Natural killer cell (primary cell): ENCODE measurements at regions not wholly inside any gene's neighbourhood (a gene's known extent, or its start where the extent isn't known, plus 50 kb on each side); places are given as distances from the start of the nearest gene placed in this dataset.

ENCODE experiments used
- ATAC-seq, 3 donors: fragments of 150-1000 bp in 2 of 3; fragments of 200-7000 bp in 1 of 3; cut with Tn5 transposase; 1 replicate in 1 of 3; 2 replicates in 2 of 3; pipeline ENCODE4 v1.10.0; 2021; ENCODE audit warnings: mild to moderate bottlenecking in 2 of 3, moderate library complexity in 2 of 3
- DNase-seq, 2 donors: peaks; one replicate each; pipeline versions ENCODE4 v3.0.0 to v3.0.0-alpha.2; 2013 to 2021; ENCODE audit warnings: mixed read lengths in 1 of 2
- H3K27ac ChIP-seq: one replicate; pipeline ENCODE4 v1.5.1; 2013; ENCODE audit warnings: mild to moderate bottlenecking, low read length
- H3K27me3 ChIP-seq: one replicate; pipeline ENCODE4 v1.6.1; 2013; ENCODE audit warnings: low read length; ENCODE audit not compliant: control insufficient read depth, insufficient read depth
- H3K36me3 ChIP-seq: one replicate; pipeline ENCODE4 v1.6.1; 2013; ENCODE audit warnings: low read length; ENCODE audit not compliant: control insufficient read depth, insufficient read depth
- H3K4me1 ChIP-seq: one replicate; pipeline ENCODE4 v1.6.1; 2013; ENCODE audit warnings: low read length; ENCODE audit not compliant: control insufficient read depth, insufficient read depth
- H3K4me3 ChIP-seq: one replicate; pipeline ENCODE4 v1.5.1; 2013; ENCODE audit warnings: low read length
- H3K9me3 ChIP-seq: one replicate; pipeline ENCODE4 v1.6.1; 2013; ENCODE audit warnings: low read length; ENCODE audit not compliant: control insufficient read depth, insufficient read depth
- H3K27ac Mint-ChIP-seq, 2 donors: one replicate each; pipeline ENCODE4 v1.8.0; 2022; ENCODE audit warnings: mild to moderate bottlenecking in 2 of 2, mixed read lengths in 2 of 2, moderate library complexity in 1 of 2
- H3K27me3 Mint-ChIP-seq, 2 donors: one replicate each; pipeline ENCODE4 v1.8.0; 2022; ENCODE audit warnings: low read depth in 2 of 2, mixed read lengths in 2 of 2
- H3K36me3 Mint-ChIP-seq: one replicate; pipeline ENCODE4 v1.8.0; 2022; ENCODE audit warnings: mixed read lengths
- H3K4me1 Mint-ChIP-seq, 2 donors: one replicate each; pipeline ENCODE4 v1.8.0; 2022; ENCODE audit warnings: mixed read lengths in 2 of 2
- H3K4me3 Mint-ChIP-seq: one replicate; pipeline ENCODE4 v1.8.0; 2022; ENCODE audit warnings: mild to moderate bottlenecking, moderate library complexity, mixed read lengths
- H3K9me3 Mint-ChIP-seq, 2 donors: one replicate each; pipeline ENCODE4 v1.8.0; 2022; ENCODE audit warnings: mixed read lengths in 2 of 2
- CTCF ChIP-seq: fragments of 200-600 bp; IDR thresholded peaks from one replicate; pipeline ENCODE4 v1.8.0; 2022; ENCODE audit warnings: antibody characterized with exemption
- WGBS: methylation state at CpG from one replicate; pipeline ENCODE4 v1.1.7; 2013; ENCODE audit warnings: missing lambda C conversion rate; ENCODE audit not compliant: insufficient coverage; 5-methylcytosine and 5-hydroxymethylcytosine counted together
- intact Hi-C: fragments of 100-400 bp; cut with micrococcal nuclease; formaldehyde crosslinking; loops from one replicate; pipeline ENCODE4 v1.14.2; 2022

DNA sequence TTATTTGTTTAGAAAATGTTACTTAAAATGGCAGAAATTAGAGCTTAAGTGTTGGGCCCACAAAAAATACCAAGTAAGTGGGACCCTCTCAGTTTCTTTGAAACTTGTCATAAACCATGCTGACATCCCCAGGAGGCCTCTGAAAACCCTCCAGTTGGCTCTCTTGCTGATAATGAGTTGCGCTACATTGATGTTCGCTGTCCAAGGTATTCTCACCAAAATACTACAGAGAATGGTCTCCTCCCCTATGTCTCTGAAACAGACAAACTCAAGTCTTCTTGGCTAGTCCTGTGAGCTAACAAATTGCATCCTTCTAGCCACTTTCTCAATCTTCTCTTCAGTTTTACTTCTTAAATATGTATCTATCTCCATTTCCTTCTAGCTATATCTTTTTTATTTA lies 669.4 kb downstream of the IRS1 start:
- no peaks in the 10 kb centered on the region for H3K27me3 ChIP-seq
- DNase-seq: no peak
- Mint-ChIP-seq H3K4me3 (no peak overlapping the region), H3K9me3 (peaks cover 4 to 11% of the 10 kb centered on the region in 2 donors), H3K4me1 (no peaks in the 10 kb centered on the region), H3K27me3 (no peaks in the 10 kb centered on the region), H3K36me3 (no peaks in the 10 kb centered on the region), H3K27ac (no peak overlapping the region)
- no peaks in the 10 kb centered on the region for H3K36me3 ChIP-seq
- TF ChIP-seq CTCF: no peak
- no peak for ATAC-seq
- H3K27ac ChIP-seq: no peak overlapping the region
- no peak overlapping the region for H3K4me3 ChIP-seq
- H3K9me3 ChIP-seq: peaks cover 3% of the 10 kb centered on the region
- 90% methylated on average over 2 of the region's 2 CpGs for WGBS
- H3K4me1 ChIP-seq: no peaks in the 10 kb centered on the region
- intact Hi-C loops: no loop called here

DNA sequence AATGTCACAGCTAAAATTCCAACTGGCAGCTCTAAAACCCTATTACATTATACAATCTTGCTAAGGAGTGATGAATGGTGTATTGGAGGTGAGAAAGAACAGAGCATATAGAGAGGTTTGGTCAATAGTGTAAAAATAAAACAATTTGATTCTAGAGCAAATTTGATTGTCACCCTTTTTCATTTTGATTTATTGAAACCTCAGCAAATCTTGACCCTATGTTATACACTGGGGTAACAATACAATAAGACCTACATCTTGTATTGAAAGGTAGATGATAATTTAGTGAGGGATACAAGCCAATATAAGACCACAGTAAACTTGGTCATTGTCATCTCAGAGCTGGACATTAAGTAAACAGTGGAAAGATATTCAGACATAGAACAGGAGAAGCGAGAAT lies 671.9 kb downstream of the IRS1 start:
- 100% methylated on average over 1 of the region's 1 CpG for WGBS
- Histone ChIP-seq H3K27me3 (no peaks in the 10 kb centered on the region), H3K27ac (no peak overlapping the region), H3K4me1 (no peaks in the 10 kb centered on the region), H3K9me3 (no peaks in the 10 kb centered on the region), H3K36me3 (no peaks in the 10 kb centered on the region), H3K4me3 (no peak overlapping the region)
- Mint-ChIP-seq H3K27ac (no peak overlapping the region), H3K4me3 (no peak overlapping the region), H3K4me1 (no peaks in the 10 kb centered on the region), H3K27me3 (no peaks in the 10 kb centered on the region), H3K9me3 (peaks cover 2 to 10% of the 10 kb centered on the region in 2 donors), H3K36me3 (no peaks in the 10 kb centered on the region)
- no peak for TF ChIP-seq CTCF
- intact Hi-C loops: no loop called here
- ATAC-seq (no peak), DNase-seq (no peak)

- no peaks in the 10 kb centered on the region for H3K4me1 Mint-ChIP-seq
- no peak for TF ChIP-seq CTCF
Measured at GRCh38 chr2:226126104-226126503, 673.5 kb downstream of the IRS1 start.

DNA sequence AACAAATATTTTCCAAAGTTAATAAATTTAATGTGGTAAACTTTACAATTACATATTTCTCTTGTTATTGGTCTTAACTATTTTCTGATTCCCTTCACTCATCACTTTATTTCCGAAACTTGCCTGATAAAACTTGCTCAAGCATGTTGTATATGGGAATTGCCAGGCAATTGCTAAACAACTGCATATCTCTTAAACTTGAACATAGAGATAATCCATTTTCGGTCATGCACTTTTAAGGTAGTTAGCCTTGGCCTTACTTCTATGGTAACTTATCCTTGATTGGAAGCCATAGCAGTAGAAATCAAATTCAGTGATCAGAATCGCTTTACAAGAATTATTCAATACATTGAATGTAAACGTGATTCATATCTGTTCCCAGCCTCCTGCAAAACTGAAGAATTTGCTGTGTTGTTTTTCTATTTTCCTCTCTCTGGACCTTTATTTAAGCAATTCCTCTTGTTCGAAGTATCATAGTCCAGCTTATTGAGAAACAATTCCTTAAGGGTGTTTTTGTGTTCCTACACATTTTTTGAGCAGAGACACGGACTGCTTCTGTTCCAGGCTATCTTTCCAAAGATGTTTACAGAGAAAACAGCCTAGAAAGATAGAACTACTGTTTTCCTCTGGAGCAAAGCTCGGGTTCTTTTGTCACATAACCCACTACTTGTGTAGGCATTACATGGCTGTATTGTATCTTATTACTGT lies 674.3 kb downstream of the IRS1 start:
- Histone ChIP-seq H3K27ac (no peak overlapping the region), H3K36me3 (no peaks in the 10 kb centered on the region), H3K9me3 (no peaks in the 10 kb centered on the region), H3K4me1 (no peaks in the 10 kb centered on the region), H3K27me3 (no peaks in the 10 kb centered on the region), H3K4me3 (no peak overlapping the region)
- WGBS: 90% methylated on average over 6 of the region's 7 CpGs
- no peak for ATAC-seq
- no peak for TF ChIP-seq CTCF
- Mint-ChIP-seq H3K27me3 (no peaks in the 10 kb centered on the region), H3K4me3 (no peak overlapping the region), H3K4me1 (no peaks in the 10 kb centered on the region), H3K9me3 (peaks cover 2 to 7% of the 10 kb centered on the region in 2 donors), H3K27ac (no peak overlapping the region), H3K36me3 (no peaks in the 10 kb centered on the region)
- DNase-seq: no peak
- intact Hi-C loops: no loop called here

More at GRCh38 chr2:226126104-226126503, 673.5 kb downstream of the IRS1 start:
- DNase-seq (no peak), ATAC-seq (no peak)
- H3K27me3 ChIP-seq: no peaks in the 10 kb centered on the region
- Mint-ChIP-seq H3K4me3 (no peak overlapping the region), H3K27ac (no peak overlapping the region), H3K36me3 (no peaks in the 10 kb centered on the region), H3K27me3 (no peaks in the 10 kb centered on the region), H3K9me3 (peaks cover 2 to 10% of the 10 kb centered on the region in 2 donors)
- no peak overlapping the region for H3K27ac ChIP-seq
- intact Hi-C loops: no loop called here
- no peak overlapping the region for H3K4me3 ChIP-seq
- no peaks in the 10 kb centered on the region for H3K9me3 ChIP-seq
- no peaks in the 10 kb centered on the region for H3K36me3 ChIP-seq
- 82% methylated on average over 1 of the region's 1 CpG for WGBS
- H3K4me1 ChIP-seq: no peaks in the 10 kb centered on the region
